BJ (cell line): ENCODE measurements at regions not wholly inside any gene's neighbourhood (a gene's known extent, or its start where the extent isn't known, plus 50 kb on each side); places are given as distances from the start of the nearest gene placed in this dataset.

ENCODE experiments used
- CTCF ChIA-PET: fragments of 350-600 bp; formaldehyde crosslinking; extraction: SDS; loops from one replicate; lab custom pipeline; 2021; ENCODE audit warnings: antibody characterized with exemption, inconsistent platforms; lab: Yijun Ruan, JAX
- POLR2A ChIA-PET: fragments of 300-600 bp; sonication (Branson Sonifier 250); formaldehyde crosslinking; extraction: SDS; loops from one replicate; lab custom pipeline; 2021; ENCODE audit warnings: antibody characterized with exemption; lab: Charles Lee
- DNase-seq: peaks from one replicate; pipeline ENCODE4 v3.0.0-alpha.2; 2011; ENCODE audit warnings: low read depth
- H3K27me3 ChIP-seq: 2 replicates; pipeline ENCODE4 v1.6.0; 2011; ENCODE audit warnings: low read length; ENCODE audit not compliant: control insufficient read depth, insufficient read depth
- H3K36me3 ChIP-seq: 2 replicates; pipeline ENCODE4 v1.5.1; 2011; ENCODE audit warnings: low read length; ENCODE audit not compliant: control insufficient read depth, insufficient read depth
- H3K4me3 ChIP-seq: 2 replicates; pipeline ENCODE4 v1.5.1; 2011; ENCODE audit warnings: low read depth, mild to moderate bottlenecking, control low read depth, low read length
- TF ChIP-seq, protein P1 (sequence below): IDR thresholded peaks from 2 replicates; pipeline ENCODE4 v1.5.1; 2011; ENCODE audit warnings: low read depth, mild to moderate bottlenecking, control low read depth, inconsistent platforms, low read length, moderate library complexity; ENCODE audit not compliant: insufficient read depth

DNA sequence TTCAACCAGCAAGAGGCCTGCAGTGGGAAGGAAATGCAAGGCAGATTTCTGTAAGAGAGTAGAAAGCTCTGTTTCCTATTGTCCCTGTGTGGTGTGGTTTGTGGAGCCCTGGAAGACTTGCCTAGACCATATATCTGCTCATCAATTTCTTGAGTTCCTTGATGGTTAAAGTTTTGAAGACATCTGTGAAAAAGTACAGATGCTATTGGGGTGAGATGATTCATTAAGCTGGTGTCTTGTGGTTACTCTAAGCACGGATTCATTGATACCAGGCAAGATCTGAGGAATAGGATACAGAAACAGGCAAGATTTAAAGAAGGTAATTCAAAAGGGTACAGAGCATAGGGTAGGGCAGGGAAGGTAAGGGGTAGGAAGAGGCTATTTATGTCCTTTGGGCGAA is 275.8 kb upstream of the SESN3 start:
- CTCF ChIA-PET, result no interaction called here
- Histone ChIP-seq H3K4me3 (no peak overlapping the region), H3K36me3 (no peaks in the 10 kb centered on the region), H3K27me3 (no peaks in the 10 kb centered on the region)
- POLR2A ChIA-PET, result no interaction called here
- no peak for DNase-seq
- TF ChIP-seq, protein P1, sequence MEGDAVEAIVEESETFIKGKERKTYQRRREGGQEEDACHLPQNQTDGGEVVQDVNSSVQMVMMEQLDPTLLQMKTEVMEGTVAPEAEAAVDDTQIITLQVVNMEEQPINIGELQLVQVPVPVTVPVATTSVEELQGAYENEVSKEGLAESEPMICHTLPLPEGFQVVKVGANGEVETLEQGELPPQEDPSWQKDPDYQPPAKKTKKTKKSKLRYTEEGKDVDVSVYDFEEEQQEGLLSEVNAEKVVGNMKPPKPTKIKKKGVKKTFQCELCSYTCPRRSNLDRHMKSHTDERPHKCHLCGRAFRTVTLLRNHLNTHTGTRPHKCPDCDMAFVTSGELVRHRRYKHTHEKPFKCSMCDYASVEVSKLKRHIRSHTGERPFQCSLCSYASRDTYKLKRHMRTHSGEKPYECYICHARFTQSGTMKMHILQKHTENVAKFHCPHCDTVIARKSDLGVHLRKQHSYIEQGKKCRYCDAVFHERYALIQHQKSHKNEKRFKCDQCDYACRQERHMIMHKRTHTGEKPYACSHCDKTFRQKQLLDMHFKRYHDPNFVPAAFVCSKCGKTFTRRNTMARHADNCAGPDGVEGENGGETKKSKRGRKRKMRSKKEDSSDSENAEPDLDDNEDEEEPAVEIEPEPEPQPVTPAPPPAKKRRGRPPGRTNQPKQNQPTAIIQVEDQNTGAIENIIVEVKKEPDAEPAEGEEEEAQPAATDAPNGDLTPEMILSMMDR, result no peak

DNA sequence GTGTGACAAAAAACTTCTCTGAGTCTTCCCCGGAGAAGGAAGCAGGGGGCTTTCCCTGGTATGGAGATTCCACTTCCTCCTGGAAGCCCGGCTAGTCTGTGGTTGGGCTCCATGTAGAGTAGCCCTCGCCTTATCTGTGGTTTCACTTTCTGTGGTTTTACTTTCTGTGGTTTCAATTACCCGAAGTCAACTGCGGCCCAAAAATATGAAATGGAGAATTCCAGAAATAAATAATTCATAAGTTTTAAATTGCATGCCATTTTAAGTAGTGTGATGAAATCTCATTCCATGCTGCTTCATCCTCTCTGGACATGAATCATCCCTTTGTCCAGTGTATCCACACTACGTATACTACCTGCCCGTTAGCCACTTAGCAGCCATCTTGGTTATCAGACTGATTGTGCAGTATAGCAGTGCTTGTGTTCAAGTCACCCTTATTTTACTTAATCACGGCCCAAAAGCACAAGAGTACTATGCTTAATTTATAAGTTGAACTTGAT is 275.0 kb upstream of the SESN3 start:
- ChIA-PET CTCF (interaction anchor here (1.1 kb wide), 1 partner anchor 10 kb away, joined by 3 read pairs; no protein-coding TSS in a partner anchor), POLR2A (no interaction called here)
- DNase-seq, result no peak
- Histone ChIP-seq H3K4me3 (no peak overlapping the region), H3K27me3 (no peaks in the 10 kb centered on the region), H3K36me3 (no peaks in the 10 kb centered on the region)
- TF ChIP-seq, protein P1, result no peak

DNA sequence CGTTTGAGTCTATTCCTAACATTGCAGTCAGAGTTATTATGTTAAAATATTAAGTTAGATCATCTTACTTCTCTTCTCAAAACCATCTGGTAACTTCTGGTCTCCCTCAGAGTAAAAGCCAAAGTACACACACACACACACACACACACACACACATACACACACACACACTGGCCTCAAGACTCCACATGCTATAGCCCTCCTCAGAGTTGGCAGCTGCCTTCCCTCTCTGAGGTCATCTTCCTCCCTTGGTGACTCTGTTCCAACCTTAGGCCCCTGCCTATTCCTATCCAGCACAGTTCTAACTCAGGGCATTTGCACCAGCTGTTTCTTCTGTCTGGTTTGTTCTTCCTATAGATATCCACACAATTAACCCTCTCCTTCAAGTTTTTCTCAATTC is 272.0 kb upstream of the SESN3 start:
- no peaks in the 10 kb centered on the region for H3K36me3 ChIP-seq
- TF ChIP-seq, protein P1, result no peak
- CTCF ChIA-PET, result no interaction called here
- H3K27me3 ChIP-seq, result no peaks in the 10 kb centered on the region
- POLR2A ChIA-PET, result no interaction called here
- DNase-seq, result no peak
- no peak overlapping the region for H3K4me3 ChIP-seq

DNA sequence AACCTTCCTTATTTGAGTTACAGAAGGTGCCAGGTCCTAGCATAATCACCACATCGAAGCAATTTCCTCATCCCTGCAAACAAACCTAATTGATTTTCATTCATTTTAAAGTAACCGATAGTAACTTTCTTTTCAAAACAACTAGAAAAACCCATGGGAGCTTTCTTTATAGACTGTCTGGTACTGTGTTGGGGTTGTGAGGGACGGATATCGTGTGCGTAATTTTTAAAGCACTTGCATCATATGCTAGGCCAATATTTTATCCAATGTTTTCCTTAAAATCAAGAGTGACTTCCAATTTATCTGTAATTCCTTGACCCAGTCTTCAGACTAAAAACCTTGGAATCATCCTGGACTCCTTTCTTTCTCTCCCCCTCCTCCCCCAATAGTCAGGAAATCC is 271.5 kb upstream of the SESN3 start:
- TF ChIP-seq, protein P1, result no peak
- CTCF ChIA-PET, result interaction anchor here (1.6 kb wide), 1 partner anchor 9 kb away, joined by 5 read pairs; no protein-coding TSS in a partner anchor
- POLR2A ChIA-PET, result no interaction called here
- DNase-seq, result no peak
- Histone ChIP-seq H3K36me3 (no peaks in the 10 kb centered on the region), H3K27me3 (no peaks in the 10 kb centered on the region), H3K4me3 (no peak overlapping the region)

DNA sequence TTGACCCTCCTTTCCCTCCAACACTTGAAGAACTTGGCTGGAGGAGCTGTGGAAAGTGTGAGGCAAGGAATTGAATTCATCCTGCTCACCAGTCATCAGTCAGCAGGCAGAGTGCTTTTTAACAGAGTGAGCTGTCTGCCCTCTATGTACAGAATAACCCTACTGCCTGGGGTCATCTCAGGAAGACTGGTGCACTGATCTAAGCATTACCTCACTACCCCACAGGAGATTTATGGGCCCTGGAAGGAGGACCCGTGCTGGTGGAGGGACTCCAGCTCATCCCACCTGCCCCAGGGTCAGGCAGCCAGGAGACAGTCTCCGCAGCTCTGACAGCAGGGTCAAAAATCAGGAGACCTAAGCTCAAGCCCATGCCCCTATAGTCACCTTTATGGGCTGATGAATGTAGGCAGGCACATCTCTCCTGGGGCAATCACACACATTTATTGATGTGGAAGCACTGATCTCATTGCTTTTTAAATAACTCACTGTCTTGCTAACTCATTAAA is 270.8 kb upstream of the SESN3 start:
- no peaks in the 10 kb centered on the region for H3K27me3 ChIP-seq
- H3K36me3 ChIP-seq, result no peaks in the 10 kb centered on the region
- ChIA-PET POLR2A (no interaction called here), CTCF (interaction anchor here (1.1 to 1.6 kb wide), 2 partner anchors 9 to 191 kb away, joined by 3 to 5 read pairs; no protein-coding TSS in a partner anchor)
- DNase-seq, result no peak
- TF ChIP-seq, protein P1, result no peak
- no peak overlapping the region for H3K4me3 ChIP-seq
